Memory B cell (primary cell): ENCODE measurements at regions not wholly inside any gene's neighbourhood (a gene's known extent, or its start where the extent isn't known, plus 50 kb on each side); places are given as distances from the start of the nearest gene placed in this dataset.

ENCODE experiments used
- ATAC-seq: fragments of 150-1000 bp; cut with Tn5 transposase; 2 replicates; pipeline ENCODE4 v1.10.0; 2021; ENCODE audit warnings: low read depth, mild to moderate bottlenecking, moderate library complexity
- DNase-seq, 2 donors: peaks; one replicate each; pipeline ENCODE4 v3.0.0; 2022; ENCODE audit warnings: low spot score in 2 of 2
- H3K27ac Mint-ChIP-seq: one replicate; pipeline ENCODE4 v1.8.0; 2022; ENCODE audit warnings: mild to moderate bottlenecking, moderate library complexity, mixed read lengths
- H3K27me3 Mint-ChIP-seq: one replicate; pipeline ENCODE4 v1.8.0; 2022; ENCODE audit warnings: mixed read lengths
- H3K36me3 Mint-ChIP-seq: one replicate; pipeline ENCODE4 v1.8.0; 2022; ENCODE audit warnings: mild to moderate bottlenecking, mixed read lengths
- H3K4me1 Mint-ChIP-seq: one replicate; pipeline ENCODE4 v1.8.0; 2022; ENCODE audit warnings: mixed read lengths
- H3K4me3 Mint-ChIP-seq: one replicate; pipeline ENCODE4 v1.8.0; 2022; ENCODE audit warnings: mild to moderate bottlenecking, moderate library complexity, mixed read lengths
- H3K9me3 Mint-ChIP-seq: one replicate; pipeline ENCODE4 v1.8.0; 2022; ENCODE audit warnings: mixed read lengths

DNA sequence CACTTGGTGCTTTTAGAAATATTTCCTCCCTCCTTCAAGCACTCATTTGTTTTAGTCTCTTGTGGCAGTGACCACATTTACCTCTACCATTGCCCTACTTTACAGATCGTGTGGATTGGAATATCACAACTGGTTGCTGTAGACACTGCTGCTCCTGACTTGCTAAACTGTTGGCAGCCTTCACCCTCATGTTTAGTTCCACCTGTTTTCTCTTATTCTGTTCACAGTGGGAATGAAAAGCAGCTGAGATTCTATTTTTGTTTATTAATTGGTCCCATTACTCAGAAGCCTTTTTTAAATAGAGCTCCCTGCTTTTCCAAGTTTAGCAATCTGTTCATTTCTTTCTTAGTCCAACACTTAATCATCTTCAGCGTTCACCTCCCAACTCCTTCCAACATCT, 308.9 kb downstream of the RWDD3 start:
- ATAC-seq: no peak
- Mint-ChIP-seq H3K4me1 (no peaks in the 10 kb centered on the region), H3K9me3 (peaks cover 1% of the 10 kb centered on the region)

DNA sequence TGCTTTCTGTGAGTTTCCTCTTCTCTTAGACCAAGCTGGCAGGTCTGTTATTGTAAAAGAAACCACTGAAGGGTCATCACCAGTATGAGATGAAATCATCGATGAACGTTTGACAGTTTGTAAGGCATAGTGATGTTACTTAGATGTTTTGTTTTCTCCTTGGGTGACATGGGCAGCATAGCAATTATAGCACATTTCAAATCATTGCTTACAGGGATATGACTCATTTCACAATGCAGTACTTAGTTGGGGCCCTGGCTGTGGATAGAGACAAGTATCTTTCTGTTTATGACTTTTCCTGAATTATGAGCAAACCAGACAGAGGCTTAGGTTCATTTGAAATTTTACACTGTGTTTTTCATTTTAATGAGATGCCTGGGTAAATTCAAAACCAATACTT, 313.0 kb downstream of the RWDD3 start:
- H3K36me3 Mint-ChIP-seq: no peaks in the 10 kb centered on the region
- H3K27me3 Mint-ChIP-seq: no peaks in the 10 kb centered on the region
- peaks cover 3% of the 10 kb centered on the region for H3K9me3 Mint-ChIP-seq
- ATAC-seq: no peak
- no peak for DNase-seq
- no peak overlapping the region for H3K27ac Mint-ChIP-seq
- H3K4me3 Mint-ChIP-seq: no peak overlapping the region
- H3K4me1 Mint-ChIP-seq: no peaks in the 10 kb centered on the region

More for the DNA sequence above, 308.9 kb downstream of the RWDD3 start:
- Mint-ChIP-seq H3K4me3 (no peak overlapping the region), H3K27ac (no peak overlapping the region), H3K36me3 (no peaks in the 10 kb centered on the region), H3K27me3 (no peaks in the 10 kb centered on the region)
- DNase-seq: no peak

DNA sequence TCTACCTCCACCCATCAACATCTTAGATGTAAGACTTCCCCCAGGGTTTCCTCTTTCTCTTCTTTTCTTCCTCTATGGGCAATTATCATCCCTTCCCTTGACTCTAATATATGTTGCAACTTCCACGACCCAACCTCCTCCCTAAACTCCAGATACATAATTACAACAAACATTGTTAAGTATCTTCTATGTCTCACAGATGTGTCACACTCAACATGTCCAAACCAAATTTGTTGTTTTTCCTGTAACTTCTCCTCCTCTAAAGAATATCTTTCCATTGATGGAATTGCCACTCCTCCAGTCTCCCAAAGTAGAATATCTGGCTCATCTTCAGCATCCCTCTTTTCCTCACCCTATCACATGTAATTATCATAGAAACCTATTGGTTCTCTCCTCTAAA, 314.2 kb downstream of the RWDD3 start:
- H3K27me3 Mint-ChIP-seq: no peaks in the 10 kb centered on the region
- peaks cover 3% of the 10 kb centered on the region for H3K9me3 Mint-ChIP-seq
- no peak overlapping the region for H3K4me3 Mint-ChIP-seq
- H3K27ac Mint-ChIP-seq: no peak overlapping the region
- H3K4me1 Mint-ChIP-seq: no peaks in the 10 kb centered on the region
- no peaks in the 10 kb centered on the region for H3K36me3 Mint-ChIP-seq
- no peak for ATAC-seq
- no peak for DNase-seq

DNA sequence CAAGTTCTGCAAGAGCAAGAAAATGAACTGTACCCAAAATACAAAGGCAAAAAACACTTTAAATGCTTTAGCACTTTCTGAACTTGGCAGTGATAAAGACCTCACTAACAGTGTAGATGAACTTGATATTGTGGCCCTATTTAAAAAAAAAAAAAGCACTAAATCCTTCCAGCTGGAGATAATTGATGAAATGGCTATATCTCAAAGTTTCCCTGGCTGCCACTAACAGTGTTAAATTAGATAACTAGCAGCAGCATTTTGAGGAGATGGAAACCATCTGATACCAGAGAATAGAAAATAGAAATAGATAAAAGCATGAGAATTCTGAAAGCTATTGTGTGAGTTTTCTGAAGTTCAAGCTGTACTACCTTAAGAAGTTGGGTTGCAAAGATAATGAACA, 317.2 kb downstream of the RWDD3 start:
- peaks cover 2% of the 10 kb centered on the region for H3K9me3 Mint-ChIP-seq
- no peaks in the 10 kb centered on the region for H3K4me1 Mint-ChIP-seq
- no peaks in the 10 kb centered on the region for H3K27me3 Mint-ChIP-seq
- H3K4me3 Mint-ChIP-seq: no peak overlapping the region
- no peak for ATAC-seq
- no peaks in the 10 kb centered on the region for H3K36me3 Mint-ChIP-seq
- no peak for DNase-seq
- no peak overlapping the region for H3K27ac Mint-ChIP-seq

DNA sequence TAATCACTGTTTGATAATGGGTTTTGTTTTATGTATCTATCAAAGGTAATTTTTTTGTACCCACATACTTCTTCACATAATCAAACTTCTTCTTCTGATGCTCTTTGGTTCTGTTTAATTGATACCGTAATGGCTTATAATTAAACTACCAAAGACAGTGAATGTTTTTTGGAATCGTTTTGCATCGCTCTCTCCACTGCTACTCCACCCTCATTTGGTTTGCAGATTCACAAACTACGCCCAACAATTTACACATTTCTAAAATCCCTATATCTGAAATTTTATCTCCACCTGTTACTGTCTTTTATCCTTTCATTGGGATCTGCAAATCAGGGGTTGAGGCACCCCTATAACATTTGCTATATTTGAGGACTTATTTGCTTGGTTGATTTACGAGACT, 319.6 kb downstream of the RWDD3 start:
- no peaks in the 10 kb centered on the region for H3K27me3 Mint-ChIP-seq
- no peaks in the 10 kb centered on the region for H3K36me3 Mint-ChIP-seq
- peaks cover 6% of the 10 kb centered on the region for H3K9me3 Mint-ChIP-seq
- ATAC-seq (no peak), DNase-seq (no peak)
- H3K27ac Mint-ChIP-seq: no peak overlapping the region
- no peak overlapping the region for H3K4me3 Mint-ChIP-seq
- H3K4me1 Mint-ChIP-seq: no peaks in the 10 kb centered on the region

DNA sequence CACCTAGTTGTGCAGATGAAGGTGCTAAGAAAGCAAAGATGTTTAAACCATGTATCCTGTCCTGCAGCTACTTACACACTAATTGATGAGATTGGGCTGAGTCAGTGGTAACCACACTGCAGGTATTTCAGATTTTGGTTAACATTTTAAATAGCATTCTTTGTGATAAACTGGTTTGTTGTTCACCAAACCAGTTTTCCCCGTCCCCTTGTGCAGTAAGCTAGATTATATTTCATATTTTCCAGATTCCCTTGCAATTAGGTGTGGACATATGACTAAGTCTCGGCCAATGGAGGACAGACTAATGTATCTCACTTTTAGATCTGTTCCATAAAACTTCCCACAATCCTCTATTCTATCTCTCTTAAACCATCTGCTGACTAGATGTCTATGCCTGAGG, 320.4 kb downstream of the RWDD3 start:
- DNase-seq: no peak
- no peaks in the 10 kb centered on the region for H3K4me1 Mint-ChIP-seq
- H3K4me3 Mint-ChIP-seq: no peak overlapping the region
- H3K9me3 Mint-ChIP-seq: peaks cover 8% of the 10 kb centered on the region
- no peak for ATAC-seq
- no peaks in the 10 kb centered on the region for H3K27me3 Mint-ChIP-seq
- H3K27ac Mint-ChIP-seq: no peak overlapping the region
- no peaks in the 10 kb centered on the region for H3K36me3 Mint-ChIP-seq

DNA sequence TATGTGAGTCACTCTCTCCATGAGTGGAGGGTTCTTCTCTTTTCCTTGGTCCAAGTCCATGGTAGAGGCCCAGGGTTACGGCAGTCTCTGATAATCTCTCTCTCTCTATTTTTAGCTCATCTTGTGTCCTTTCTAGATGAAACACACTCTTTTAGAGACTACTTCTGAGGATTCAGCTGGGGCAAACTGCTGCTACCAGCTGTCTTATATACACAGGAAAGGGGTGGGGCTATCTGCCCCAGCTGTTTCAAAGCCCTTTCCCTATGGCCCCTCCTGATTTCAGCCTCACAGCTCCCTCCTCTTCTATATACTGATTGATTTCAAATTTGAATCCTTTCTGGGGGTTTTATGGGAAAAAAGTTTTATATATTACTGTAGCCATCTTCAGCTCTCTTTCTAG, 324.8 kb downstream of the RWDD3 start:
- ATAC-seq (no peak), DNase-seq (no peak)
- Mint-ChIP-seq H3K27ac (no peak overlapping the region), H3K36me3 (no peaks in the 10 kb centered on the region), H3K4me3 (no peak overlapping the region), H3K9me3 (peaks cover 9% of the 10 kb centered on the region), H3K4me1 (no peaks in the 10 kb centered on the region), H3K27me3 (no peaks in the 10 kb centered on the region)

DNA sequence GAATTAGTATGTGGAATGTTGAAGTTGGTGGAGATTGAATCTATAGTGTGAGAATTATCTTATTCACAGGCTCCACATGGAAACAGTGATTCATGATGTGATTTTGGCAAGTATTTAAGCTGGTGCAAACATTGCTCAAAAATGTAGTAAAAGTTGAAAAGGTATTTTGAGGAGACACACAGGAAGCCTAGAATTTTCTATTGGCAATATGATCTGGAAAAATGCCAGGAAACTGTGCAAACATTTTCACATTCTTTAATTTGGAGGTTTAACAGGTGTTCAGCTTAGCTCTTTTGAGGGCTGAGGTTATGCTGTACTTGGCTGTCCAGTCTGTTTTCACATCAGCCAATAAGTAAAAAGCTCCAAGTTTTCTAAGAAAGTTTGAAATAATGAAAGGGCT, 327.3 kb downstream of the RWDD3 start:
- ATAC-seq (no peak), DNase-seq (no peak)
- H3K4me3 Mint-ChIP-seq: no peak overlapping the region
- no peak overlapping the region for H3K27ac Mint-ChIP-seq
- peaks cover 9% of the 10 kb centered on the region for H3K9me3 Mint-ChIP-seq
- H3K36me3 Mint-ChIP-seq: no peaks in the 10 kb centered on the region
- no peaks in the 10 kb centered on the region for H3K4me1 Mint-ChIP-seq
- H3K27me3 Mint-ChIP-seq: no peaks in the 10 kb centered on the region

DNA sequence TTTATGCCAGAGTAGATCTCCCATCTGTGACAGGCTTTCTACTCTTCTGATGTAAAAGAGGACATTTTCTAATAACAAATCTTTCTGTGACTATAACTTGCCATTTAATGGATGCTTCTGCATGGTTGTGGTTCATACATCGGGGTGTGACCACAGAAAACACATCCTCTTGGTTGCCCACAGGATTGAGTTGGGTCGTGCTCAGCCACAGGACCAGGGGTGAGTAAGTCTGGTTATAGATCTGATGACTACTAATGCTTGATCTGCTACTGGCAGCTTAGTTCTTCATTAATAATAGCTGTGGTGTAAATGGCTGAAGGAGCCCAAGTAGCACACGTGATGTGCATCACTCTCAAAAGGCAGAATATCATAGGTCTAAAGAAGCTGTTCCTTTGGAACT, 328.2 kb downstream of the RWDD3 start:
- no peaks in the 10 kb centered on the region for H3K36me3 Mint-ChIP-seq
- DNase-seq (no peak), ATAC-seq (no peak)
- H3K9me3 Mint-ChIP-seq: peaks cover 9% of the 10 kb centered on the region
- no peak overlapping the region for H3K27ac Mint-ChIP-seq
- no peak overlapping the region for H3K4me3 Mint-ChIP-seq
- H3K4me1 Mint-ChIP-seq: no peaks in the 10 kb centered on the region
- H3K27me3 Mint-ChIP-seq: no peaks in the 10 kb centered on the region

DNA sequence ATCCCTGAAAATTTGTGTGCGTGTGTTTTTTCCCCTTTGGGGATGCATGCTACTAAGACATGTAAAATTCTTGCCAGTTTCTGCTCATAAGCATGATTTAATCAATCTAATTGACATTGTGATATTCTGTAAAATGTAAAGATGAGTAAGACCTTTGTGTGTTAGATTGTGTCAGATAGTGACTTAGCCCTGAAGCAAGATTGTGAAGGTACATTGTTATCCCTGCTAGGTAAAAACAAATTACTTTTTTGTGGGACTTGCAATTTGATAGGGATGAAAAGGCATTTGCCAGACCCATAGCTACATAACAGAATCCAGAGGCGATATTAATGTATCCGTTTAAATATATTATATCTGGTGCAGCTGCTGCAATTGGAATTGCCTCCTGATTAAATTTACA, 338.0 kb downstream of the RWDD3 start:
- Mint-ChIP-seq H3K27ac (no peak overlapping the region), H3K9me3 (peaks cover 3% of the 10 kb centered on the region), H3K4me1 (no peaks in the 10 kb centered on the region), H3K36me3 (no peaks in the 10 kb centered on the region), H3K27me3 (no peaks in the 10 kb centered on the region), H3K4me3 (no peak overlapping the region)
- no peak for ATAC-seq
- DNase-seq: no peak

DNA sequence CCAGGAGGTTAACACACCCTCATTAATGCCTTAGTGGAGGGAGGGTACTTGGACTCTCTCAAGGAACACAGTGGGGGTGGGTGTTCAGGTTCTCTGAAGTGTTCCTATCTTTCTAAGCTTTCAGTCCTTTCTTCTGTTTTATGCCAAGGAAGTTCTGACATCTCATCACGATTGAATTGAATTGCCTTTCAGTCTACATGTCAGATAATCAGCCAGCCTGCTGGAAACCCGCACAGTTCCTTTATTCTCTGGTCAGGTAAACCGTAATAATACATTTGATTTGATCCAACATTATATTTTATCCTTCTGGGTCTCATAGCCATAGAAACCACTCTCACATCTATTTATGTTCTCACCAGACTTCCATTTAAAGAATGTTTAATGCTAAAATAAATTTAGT, 339.0 kb downstream of the RWDD3 start:
- Mint-ChIP-seq H3K4me3 (no peak overlapping the region), H3K9me3 (peaks cover 3% of the 10 kb centered on the region), H3K27ac (no peak overlapping the region), H3K27me3 (no peaks in the 10 kb centered on the region), H3K36me3 (no peaks in the 10 kb centered on the region), H3K4me1 (no peaks in the 10 kb centered on the region)
- ATAC-seq (no peak), DNase-seq (no peak)

DNA sequence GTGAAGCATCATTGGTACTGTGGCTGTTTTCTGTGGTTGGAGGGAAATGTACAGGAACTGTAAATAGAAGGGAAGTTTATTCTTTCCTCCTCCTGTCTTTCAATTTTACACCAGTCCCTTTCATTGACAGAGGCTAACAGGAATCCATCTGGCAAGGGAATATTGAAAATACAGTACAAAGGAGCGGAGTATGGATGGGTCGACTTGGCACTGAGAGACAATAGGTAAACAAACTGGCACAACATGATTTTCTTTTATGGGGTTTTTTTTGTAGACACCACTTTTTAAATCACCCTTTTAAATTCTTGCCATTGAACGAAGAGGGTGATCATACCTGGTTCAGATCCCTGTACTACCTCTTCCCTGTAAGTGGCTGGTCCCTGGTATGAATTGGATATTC, 341.3 kb downstream of the RWDD3 start:
- Mint-ChIP-seq H3K4me3 (no peak overlapping the region), H3K27ac (no peak overlapping the region), H3K27me3 (no peaks in the 10 kb centered on the region), H3K9me3 (peaks cover 6% of the 10 kb centered on the region), H3K4me1 (no peaks in the 10 kb centered on the region), H3K36me3 (no peaks in the 10 kb centered on the region)
- no peak for DNase-seq
- ATAC-seq: no peak

DNA sequence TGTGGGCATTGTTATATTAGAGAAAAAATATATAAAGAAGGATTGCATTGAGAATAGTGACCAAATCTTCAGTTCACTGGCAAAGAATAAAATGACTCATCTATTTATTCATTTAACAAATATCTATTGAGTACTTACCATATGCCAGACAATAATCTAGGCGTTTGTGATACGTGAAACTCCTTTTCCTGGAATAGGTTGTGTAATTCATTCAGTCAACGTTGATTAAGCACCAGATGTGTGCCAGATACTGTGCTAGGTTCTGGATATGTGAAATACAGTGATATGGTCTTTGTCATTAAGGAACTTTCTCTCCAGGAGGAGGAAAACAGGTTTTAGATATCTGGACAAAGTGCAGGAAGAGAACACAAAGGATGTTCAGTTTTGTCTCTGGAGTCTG, 344.5 kb downstream of the RWDD3 start:
- Mint-ChIP-seq H3K27ac (no peak overlapping the region), H3K4me3 (no peak overlapping the region), H3K4me1 (no peaks in the 10 kb centered on the region), H3K27me3 (no peaks in the 10 kb centered on the region), H3K36me3 (no peaks in the 10 kb centered on the region), H3K9me3 (peaks cover 6% of the 10 kb centered on the region)
- no peak for ATAC-seq
- DNase-seq: no peak

DNA sequence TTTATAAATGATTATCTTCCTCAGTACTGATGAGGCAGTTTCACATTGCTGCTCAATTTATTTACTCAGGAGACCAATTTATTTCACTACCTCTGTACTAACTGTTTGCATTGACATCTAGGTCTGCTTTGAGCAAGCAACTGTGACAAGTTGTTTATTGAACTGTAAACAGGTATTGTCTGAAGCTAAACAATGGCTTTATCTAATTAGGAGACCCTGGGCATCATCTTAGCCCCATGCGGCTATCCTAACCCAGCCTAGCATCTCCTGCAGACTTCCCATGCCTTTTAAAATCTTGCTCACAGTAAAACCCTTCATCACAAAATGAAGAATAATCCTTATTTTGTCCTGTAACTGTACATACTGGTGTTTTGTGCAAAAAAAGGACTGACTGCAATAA, 348.2 kb downstream of the RWDD3 start:
- H3K4me1 Mint-ChIP-seq: no peaks in the 10 kb centered on the region
- no peak for ATAC-seq
- DNase-seq: no peak

DNA sequence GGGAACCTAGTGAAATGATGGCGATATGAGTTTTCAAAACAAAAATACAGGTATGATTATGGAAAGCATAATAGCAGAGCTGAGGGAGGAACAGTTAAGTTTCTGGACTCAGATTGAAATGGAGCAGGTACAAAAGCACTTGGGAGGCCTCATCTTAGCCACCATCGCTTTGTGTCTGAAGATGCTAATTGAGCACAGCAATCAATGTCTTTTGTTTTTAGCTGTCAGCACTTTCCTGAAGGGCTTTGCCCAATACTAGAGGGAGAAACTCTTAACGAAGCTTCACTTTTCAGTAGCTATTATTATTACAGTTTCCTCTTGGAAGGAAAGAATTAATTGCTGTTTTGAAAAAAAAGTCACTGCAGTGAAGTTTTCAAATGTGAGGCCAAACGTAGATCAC, 348.7 kb downstream of the RWDD3 start:
- DNase-seq: no peak
- ATAC-seq: no peak
- no peak overlapping the region for H3K4me3 Mint-ChIP-seq
- no peak overlapping the region for H3K27ac Mint-ChIP-seq
- no peaks in the 10 kb centered on the region for H3K36me3 Mint-ChIP-seq
- H3K27me3 Mint-ChIP-seq: no peaks in the 10 kb centered on the region
- H3K4me1 Mint-ChIP-seq: no peaks in the 10 kb centered on the region
- H3K9me3 Mint-ChIP-seq: peaks cover 2% of the 10 kb centered on the region

More for the DNA sequence above, 348.2 kb downstream of the RWDD3 start:
- no peaks in the 10 kb centered on the region for H3K36me3 Mint-ChIP-seq
- peaks cover 2% of the 10 kb centered on the region for H3K9me3 Mint-ChIP-seq
- H3K27ac Mint-ChIP-seq: no peak overlapping the region
- no peak overlapping the region for H3K4me3 Mint-ChIP-seq
- H3K27me3 Mint-ChIP-seq: no peaks in the 10 kb centered on the region
